Sigmoid colon (tissue), 4 donors: ENCODE measurements at regions not wholly inside any gene's neighbourhood (a gene's known extent, or its start where the extent isn't known, plus 50 kb on each side); places are given as distances from the start of the nearest gene placed in this dataset.

Experiments
- EP300 ChIP-seq, 4 donors: sonication (generic); formaldehyde crosslinking; IDR thresholded peaks; one replicate each; pipeline ENCODE4 v1.6.1; 2017; ENCODE audit warnings: antibody characterized with exemption in 4 of 4
- POLR2A ChIP-seq, 2 donors: fragments of 450-650 bp; IDR thresholded peaks; one replicate each; pipeline ENCODE4 v1.6.1; 2016; ENCODE audit warnings: antibody characterized with exemption in 2 of 2, mild to moderate bottlenecking in 2 of 2, moderate library complexity in 2 of 2
- POLR2AphosphoS5 ChIP-seq, 4 donors: sonication (generic); formaldehyde crosslinking; IDR thresholded peaks; one replicate each; pipeline ENCODE4 v1.6.1; 2017; ENCODE audit warnings: antibody characterized with exemption in 4 of 4
- TF ChIP-seq, protein P1 (sequence below), 4 experiments: fragments of 450-650 bp in 3 of 4; fragments of 200-600 bp in 1 of 4; IDR thresholded peaks; one replicate each; pipeline ENCODE4 v1.5.1; 2016 to 2019; ENCODE audit warnings: antibody characterized with exemption in 4 of 4, mild to moderate bottlenecking in 3 of 4, moderate library complexity in 2 of 4

DNA sequence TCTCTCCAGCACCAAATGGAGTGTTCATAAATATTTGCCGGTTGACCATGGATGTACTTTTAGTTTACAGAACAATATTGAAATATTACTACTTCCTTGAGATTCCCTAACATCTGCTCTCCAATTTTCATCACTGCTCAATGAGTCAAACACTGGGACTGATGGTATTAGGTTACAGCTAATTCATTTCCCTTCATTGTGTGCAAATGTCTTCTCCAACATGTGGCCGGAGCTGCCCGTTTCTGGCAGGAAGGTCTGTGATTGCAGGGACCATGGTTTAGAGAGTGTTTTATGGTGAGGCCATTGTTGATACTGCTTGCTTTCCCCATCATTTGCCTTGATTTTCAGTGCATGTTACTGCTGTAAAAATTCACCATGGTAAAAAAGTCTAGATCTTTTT, 209.3 kb downstream of the HS3ST3B1 start:
- TF ChIP-seq EP300 (IDR thresholded peaks at IDR 0.05) (no peak), POLR2A (IDR thresholded peaks at IDR 0.05) (no peak), POLR2AphosphoS5 (IDR thresholded peaks at IDR 0.05) (no peak)
- TF ChIP-seq, protein P1, sequence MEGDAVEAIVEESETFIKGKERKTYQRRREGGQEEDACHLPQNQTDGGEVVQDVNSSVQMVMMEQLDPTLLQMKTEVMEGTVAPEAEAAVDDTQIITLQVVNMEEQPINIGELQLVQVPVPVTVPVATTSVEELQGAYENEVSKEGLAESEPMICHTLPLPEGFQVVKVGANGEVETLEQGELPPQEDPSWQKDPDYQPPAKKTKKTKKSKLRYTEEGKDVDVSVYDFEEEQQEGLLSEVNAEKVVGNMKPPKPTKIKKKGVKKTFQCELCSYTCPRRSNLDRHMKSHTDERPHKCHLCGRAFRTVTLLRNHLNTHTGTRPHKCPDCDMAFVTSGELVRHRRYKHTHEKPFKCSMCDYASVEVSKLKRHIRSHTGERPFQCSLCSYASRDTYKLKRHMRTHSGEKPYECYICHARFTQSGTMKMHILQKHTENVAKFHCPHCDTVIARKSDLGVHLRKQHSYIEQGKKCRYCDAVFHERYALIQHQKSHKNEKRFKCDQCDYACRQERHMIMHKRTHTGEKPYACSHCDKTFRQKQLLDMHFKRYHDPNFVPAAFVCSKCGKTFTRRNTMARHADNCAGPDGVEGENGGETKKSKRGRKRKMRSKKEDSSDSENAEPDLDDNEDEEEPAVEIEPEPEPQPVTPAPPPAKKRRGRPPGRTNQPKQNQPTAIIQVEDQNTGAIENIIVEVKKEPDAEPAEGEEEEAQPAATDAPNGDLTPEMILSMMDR (IDR thresholded peaks at IDR 0.05): no peak
